Subcutaneous abdominal adipose tissue (tissue), 5 donors: ENCODE measurements at regions not wholly inside any gene's neighbourhood (a gene's known extent, or its start where the extent isn't known, plus 50 kb on each side); places are given as distances from the start of the nearest gene placed in this dataset.

Experiments
- H3K27ac ChIP-seq: one replicate; pipeline ENCODE4 v1.7.0; 2013; ENCODE audit warnings: low read depth, mild to moderate bottlenecking, inconsistent platforms, low read length, moderate library complexity
- H3K27me3 ChIP-seq, 5 donors: one replicate each; pipeline ENCODE4 v1.7.0; 2013; ENCODE audit warnings: low read length in 5 of 5, inconsistent platforms in 1 of 5; ENCODE audit not compliant: control insufficient read depth in 5 of 5, insufficient read depth in 4 of 5
- H3K36me3 ChIP-seq, 5 donors: one replicate each; pipeline ENCODE4 v1.7.0; 2013; ENCODE audit warnings: low read length in 5 of 5; ENCODE audit not compliant: control insufficient read depth in 5 of 5, insufficient read depth in 5 of 5
- H3K4me1 ChIP-seq, 5 donors: one replicate each; pipeline ENCODE4 v1.7.0; 2013; ENCODE audit warnings: low read length in 5 of 5, mild to moderate bottlenecking in 3 of 5, moderate library complexity in 1 of 5; ENCODE audit not compliant: control insufficient read depth in 5 of 5, insufficient read depth in 5 of 5
- H3K4me3 ChIP-seq, 5 donors: one replicate each; pipeline ENCODE4 v1.7.0; 2013; ENCODE audit warnings: low read length in 5 of 5, low read depth in 1 of 5
- H3K9ac ChIP-seq, 5 donors: one replicate each; pipeline ENCODE4 v1.7.0; 2013; ENCODE audit warnings: low read length in 5 of 5, mild to moderate bottlenecking in 4 of 5, moderate library complexity in 3 of 5
- H3K9me3 ChIP-seq, 5 donors: one replicate each; pipeline ENCODE4 v1.7.0; 2013; ENCODE audit warnings: low read length in 5 of 5; ENCODE audit not compliant: control insufficient read depth in 5 of 5
- donor health status: healthy.
- donor health status: healthy.
- donor health status: healthy.
- donor health status: healthy.
- donor health status: healthy.

GRCh38 chr11:104830508-104830907 lies 67.8 kb downstream of the CASP12 start:
- H3K9me3 ChIP-seq, result no peaks in the 10 kb centered on the region
- no peaks in the 10 kb centered on the region for H3K36me3 ChIP-seq
- H3K27me3 ChIP-seq, result no peaks in the 10 kb centered on the region
- H3K9ac ChIP-seq, result no peak overlapping the region
- no peaks in the 10 kb centered on the region for H3K4me1 ChIP-seq
- H3K27ac ChIP-seq, result no peak overlapping the region
- H3K4me3 ChIP-seq, result no peak overlapping the region

DNA sequence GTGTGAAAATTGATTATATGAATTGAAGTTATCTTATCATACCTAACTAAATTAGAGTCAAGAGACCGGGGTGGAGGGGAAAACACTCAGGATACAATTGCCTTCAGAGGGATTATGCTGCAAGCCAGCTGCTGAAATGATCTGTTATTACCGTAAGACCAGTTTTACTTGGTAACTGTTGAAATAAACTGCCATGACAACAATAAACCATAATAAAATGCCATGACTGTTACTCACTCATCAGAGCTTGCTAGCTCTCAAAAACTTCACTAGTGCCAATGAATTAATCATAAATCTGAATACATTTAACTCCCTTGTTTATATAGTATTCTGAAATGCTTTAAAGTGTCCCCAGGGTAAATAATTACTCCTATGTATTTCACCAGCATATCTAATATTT lies 68.2 kb downstream of the CASP12 start:
- H3K4me3 ChIP-seq, result no peak overlapping the region
- H3K36me3 ChIP-seq, result no peaks in the 10 kb centered on the region
- no peaks in the 10 kb centered on the region for H3K4me1 ChIP-seq
- no peaks in the 10 kb centered on the region for H3K27me3 ChIP-seq
- no peak overlapping the region for H3K27ac ChIP-seq
- no peak overlapping the region for H3K9ac ChIP-seq
- no peaks in the 10 kb centered on the region for H3K9me3 ChIP-seq

DNA sequence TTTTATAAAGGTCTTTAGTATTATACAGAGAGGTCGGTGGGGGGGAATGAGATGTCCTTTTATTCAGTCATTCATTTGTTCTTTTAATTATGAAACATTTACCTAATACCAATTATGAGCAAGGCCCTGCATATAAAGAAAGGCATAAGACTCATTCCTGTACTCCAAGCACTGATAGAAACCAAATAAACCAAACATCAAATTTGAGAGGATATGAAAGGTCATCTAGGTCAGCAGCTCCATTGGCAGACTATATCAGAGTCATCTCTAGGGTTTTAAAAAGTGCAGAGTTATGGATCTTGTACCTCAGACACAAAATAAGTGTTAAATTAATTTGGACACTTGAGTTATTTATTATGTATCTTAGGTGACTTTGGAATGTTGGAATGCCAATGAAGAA lies 71.5 kb downstream of the CASP12 start:
- Histone ChIP-seq H3K27me3 (no peaks in the 10 kb centered on the region), H3K4me1 (no peaks in the 10 kb centered on the region), H3K4me3 (no peak overlapping the region), H3K9ac (no peak overlapping the region), H3K27ac (no peak overlapping the region), H3K36me3 (no peaks in the 10 kb centered on the region), H3K9me3 (no peaks in the 10 kb centered on the region)

- no peak overlapping the region for H3K4me3 ChIP-seq
- no peak overlapping the region for H3K9ac ChIP-seq
- no peaks in the 10 kb centered on the region for H3K9me3 ChIP-seq
- no peaks in the 10 kb centered on the region for H3K4me1 ChIP-seq
- H3K27me3 ChIP-seq, result no peaks in the 10 kb centered on the region
- no peaks in the 10 kb centered on the region for H3K36me3 ChIP-seq
- no peak overlapping the region for H3K27ac ChIP-seq
Measured at GRCh38 chr11:104823657-104824056, 74.6 kb downstream of the CASP12 start.

DNA sequence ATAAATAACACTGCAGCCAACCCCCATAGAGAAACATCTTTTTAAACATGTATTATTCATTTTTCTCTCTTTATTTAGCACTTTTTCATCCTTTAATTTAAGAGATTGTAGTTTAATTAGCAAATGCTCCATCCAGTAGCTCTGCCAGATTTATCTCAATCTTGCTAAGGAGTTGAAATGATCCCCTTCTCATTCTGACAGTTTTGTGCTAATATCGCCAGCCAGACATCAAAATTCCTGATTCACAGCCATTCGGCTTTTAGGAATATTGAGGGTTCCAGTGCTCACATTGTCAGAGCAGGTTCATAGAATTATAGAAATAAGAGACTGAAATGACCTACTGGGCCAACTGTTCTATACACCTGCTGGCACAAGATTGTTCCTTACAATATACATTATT lies 77.8 kb downstream of the CASP12 start:
- Histone ChIP-seq H3K27ac (no peak overlapping the region), H3K9ac (no peak overlapping the region), H3K4me1 (no peaks in the 10 kb centered on the region), H3K27me3 (no peaks in the 10 kb centered on the region), H3K4me3 (no peak overlapping the region), H3K36me3 (no peaks in the 10 kb centered on the region), H3K9me3 (no peaks in the 10 kb centered on the region)

DNA sequence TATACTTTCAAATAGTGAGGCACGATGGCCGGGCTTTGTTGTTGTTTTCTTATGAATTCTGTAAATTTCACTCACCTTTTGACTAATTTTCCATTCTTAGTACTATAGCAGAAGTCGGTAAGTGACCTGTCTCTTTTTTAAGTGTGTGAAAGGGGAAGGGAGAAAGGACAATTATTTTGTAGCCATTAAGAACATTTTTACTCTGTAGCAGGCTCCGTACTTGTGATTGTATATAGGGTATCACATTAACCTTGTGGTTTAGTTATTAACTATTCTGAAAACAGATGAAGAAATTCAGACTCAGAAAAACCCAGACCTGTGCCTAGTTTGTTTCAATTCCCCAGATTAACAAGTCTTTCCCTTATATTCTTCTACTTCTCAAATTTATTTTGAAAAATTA lies 78.7 kb downstream of the CASP12 start:
- H3K36me3 ChIP-seq, result no peaks in the 10 kb centered on the region
- no peak overlapping the region for H3K9ac ChIP-seq
- H3K4me3 ChIP-seq, result no peak overlapping the region
- no peaks in the 10 kb centered on the region for H3K27me3 ChIP-seq
- no peak overlapping the region for H3K27ac ChIP-seq
- no peaks in the 10 kb centered on the region for H3K4me1 ChIP-seq
- H3K9me3 ChIP-seq, result no peaks in the 10 kb centered on the region

DNA sequence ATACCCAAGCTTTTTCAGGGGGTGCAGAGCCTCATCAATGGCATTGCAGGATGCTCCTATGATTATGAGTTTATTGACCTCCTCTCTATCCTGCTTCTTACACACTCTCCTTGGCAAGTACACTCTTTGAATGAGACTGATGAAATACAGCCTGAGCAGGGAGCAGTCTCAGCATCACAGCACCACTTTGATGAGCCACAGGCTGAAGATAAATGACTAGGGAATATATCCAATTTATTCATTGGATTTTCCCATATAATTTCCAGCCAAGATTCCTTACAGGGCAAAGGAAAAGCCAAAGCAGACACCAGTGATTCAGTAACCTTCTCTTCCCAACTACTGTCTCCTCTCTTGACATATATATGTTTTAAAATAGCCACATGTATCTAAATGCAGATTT lies 79.2 kb downstream of the CASP12 start:
- Histone ChIP-seq H3K27me3 (no peaks in the 10 kb centered on the region), H3K4me3 (no peak overlapping the region), H3K36me3 (no peaks in the 10 kb centered on the region), H3K27ac (no peak overlapping the region), H3K4me1 (no peaks in the 10 kb centered on the region), H3K9ac (no peak overlapping the region), H3K9me3 (no peaks in the 10 kb centered on the region)

DNA sequence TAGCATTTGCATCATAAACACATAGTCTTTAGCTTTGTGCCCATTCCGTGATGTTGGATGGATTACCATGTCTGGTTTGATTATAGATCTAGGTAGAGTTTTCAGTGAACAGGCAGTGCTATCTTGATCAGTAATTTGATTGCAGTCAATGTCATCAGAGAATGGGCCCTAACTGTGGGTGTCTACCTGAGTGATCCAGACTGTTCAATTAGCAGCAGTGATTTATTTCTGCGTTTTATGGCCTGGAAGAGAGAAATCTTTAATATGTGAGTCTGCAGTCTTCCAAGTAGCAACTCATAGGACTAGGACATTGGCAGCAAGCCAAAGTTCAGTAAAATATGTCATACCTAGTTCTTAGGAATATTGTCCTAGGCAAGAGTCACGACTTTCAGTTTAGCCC lies 80.3 kb downstream of the CASP12 start:
- Histone ChIP-seq H3K9ac (no peak overlapping the region), H3K4me3 (no peak overlapping the region), H3K36me3 (no peaks in the 10 kb centered on the region), H3K4me1 (no peaks in the 10 kb centered on the region), H3K9me3 (no peaks in the 10 kb centered on the region), H3K27ac (no peak overlapping the region), H3K27me3 (no peaks in the 10 kb centered on the region)

DNA sequence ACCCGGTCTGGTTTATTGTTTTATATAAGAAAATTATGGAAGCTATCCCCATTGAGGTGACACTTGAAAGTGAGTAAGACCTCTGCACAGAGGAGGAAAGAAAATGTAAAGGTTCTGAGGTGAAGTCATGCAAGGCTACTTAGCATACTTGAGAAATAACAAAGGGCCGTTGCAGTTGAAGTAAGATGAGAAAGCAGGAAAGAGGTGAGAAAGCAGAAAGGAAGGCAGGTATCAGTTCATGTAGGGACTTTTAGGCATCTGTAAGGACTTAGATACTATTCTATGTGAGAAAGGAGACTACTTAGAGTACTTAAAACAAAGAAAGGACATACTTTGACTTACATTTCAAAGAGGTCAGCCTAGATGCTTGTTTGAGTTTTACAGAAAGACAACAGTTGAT lies 84.7 kb downstream of the CASP12 start:
- H3K4me1 ChIP-seq, result no peaks in the 10 kb centered on the region

DNA sequence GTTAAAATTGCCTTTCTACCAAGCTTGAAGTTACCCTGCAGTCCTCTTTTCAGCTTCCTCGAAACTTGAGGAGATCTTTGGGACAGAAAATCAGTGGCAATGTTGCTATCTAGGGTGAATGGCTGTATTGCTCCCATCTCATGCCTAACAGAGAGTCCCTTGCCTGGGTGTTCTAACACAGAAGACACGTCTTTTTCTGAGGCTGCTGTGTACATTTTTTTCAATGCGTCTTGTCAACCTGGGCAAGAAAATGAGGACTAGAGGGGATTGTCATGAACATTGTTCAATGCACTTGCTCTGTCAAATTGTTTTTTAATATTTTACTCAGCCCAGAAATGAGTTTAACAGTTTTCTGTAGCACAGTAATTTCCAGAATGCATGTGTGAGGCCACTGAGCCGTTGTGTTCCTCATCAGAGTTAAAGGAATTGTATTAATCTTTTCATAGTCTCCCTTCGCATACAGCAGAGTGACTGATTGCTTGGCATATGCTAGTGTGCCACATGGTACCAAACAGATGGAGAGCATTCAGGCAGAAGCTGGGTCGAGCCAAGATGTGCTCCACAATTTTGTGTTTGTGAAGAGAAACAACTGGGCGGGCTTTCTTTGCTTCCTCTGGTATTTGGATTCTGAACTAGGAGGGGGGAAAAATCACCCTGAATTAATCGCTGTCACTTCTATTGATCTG lies 86.0 kb downstream of the CASP12 start:
- Histone ChIP-seq H3K4me3 (no peak overlapping the region), H3K27ac (no peak overlapping the region), H3K36me3 (no peaks in the 10 kb centered on the region)

More for the DNA sequence above, 84.7 kb downstream of the CASP12 start:
- no peak overlapping the region for H3K4me3 ChIP-seq
- H3K36me3 ChIP-seq, result no peaks in the 10 kb centered on the region
- H3K27ac ChIP-seq, result no peak overlapping the region
- H3K27me3 ChIP-seq, result no peaks in the 10 kb centered on the region
- H3K9ac ChIP-seq, result no peak overlapping the region
- no peaks in the 10 kb centered on the region for H3K9me3 ChIP-seq

GRCh38 chr11:104803776-104804175 lies 94.5 kb downstream of the CASP12 start:
- Histone ChIP-seq H3K4me3 (no peak overlapping the region), H3K36me3 (no peaks in the 10 kb centered on the region), H3K27me3 (no peaks in the 10 kb centered on the region), H3K27ac (no peak overlapping the region), H3K9ac (no peak overlapping the region), H3K4me1 (peaks cover 0 to 2% (median 0%) of the 10 kb centered on the region in 5 donors), H3K9me3 (no peaks in the 10 kb centered on the region)

More for the DNA sequence above, 86.0 kb downstream of the CASP12 start:
- no peaks in the 10 kb centered on the region for H3K27me3 ChIP-seq
- no peak overlapping the region for H3K9ac ChIP-seq
- H3K9me3 ChIP-seq, result no peaks in the 10 kb centered on the region
- H3K4me1 ChIP-seq, result no peaks in the 10 kb centered on the region
